ENCODE measurements at regions not wholly inside any gene's neighbourhood (a gene's known extent, or its start where the extent isn't known, plus 50 kb on each side); places are given as distances from the start of the nearest gene placed in this dataset.

- TF ChIP-seq CTCF (IDR thresholded peaks at IDR 0.05) (no peak), POLR2A (IDR thresholded peaks at IDR 0.05) (no peak)
Measured at GRCh38 chr9:103730866-103731265, 363.2 kb upstream of the SMC2 start.
